Large intestine (tissue), 3 donors: ENCODE measurements at regions not wholly inside any gene's neighbourhood (a gene's known extent, or its start where the extent isn't known, plus 50 kb on each side); places are given as distances from the start of the nearest gene placed in this dataset.
"Not testable (repeated sequence)": the region's sequence is repeated elsewhere in the genome, so short reads cannot be mapped to it uniquely, and the experiment has no call there.

Experiments used
- DNase-seq, 2 donors: peaks; one replicate each; pipeline versions ENCODE4 v3.0.0 to v3.0.0-alpha.2; 2013
- H3K27ac ChIP-seq: one replicate; pipeline ENCODE4 v1.5.1; 2013; ENCODE audit warnings: low read length
- H3K27me3 ChIP-seq: 2 replicates; pipeline ENCODE4 v1.6.1; 2013; ENCODE audit warnings: low read length; ENCODE audit not compliant: control insufficient read depth, insufficient read depth
- H3K36me3 ChIP-seq: 2 replicates; pipeline ENCODE4 v1.6.1; 2013; ENCODE audit warnings: low read length; ENCODE audit not compliant: control insufficient read depth, insufficient read depth
- H3K4me1 ChIP-seq: one replicate; pipeline ENCODE4 v1.6.1; 2013; ENCODE audit warnings: low read length; ENCODE audit not compliant: control insufficient read depth, insufficient read depth
- H3K4me3 ChIP-seq: one replicate; pipeline ENCODE4 v1.5.1; 2013; ENCODE audit warnings: low read length
- H3K9me3 ChIP-seq: one replicate; pipeline ENCODE4 v1.6.1; 2013; ENCODE audit warnings: mild to moderate bottlenecking, low read depth, low read length, moderate library complexity; ENCODE audit not compliant: control insufficient read depth
- WGBS: methylation state at CpG from one replicate; pipeline ENCODE4 v1.1.5; 2013; ENCODE audit warnings: low lambda C conversion rate; ENCODE audit not compliant: insufficient coverage; 5-methylcytosine and 5-hydroxymethylcytosine counted together

GRCh38 chr11:44361813-44362212, 51.9 kb upstream of the ALX4 start:
- Histone ChIP-seq H3K27me3 (peaks cover 19% of the 10 kb centered on the region), H3K4me3 (no peak overlapping the region), H3K36me3 (no peaks in the 10 kb centered on the region), H3K27ac (no peak overlapping the region), H3K9me3 (no peaks in the 10 kb centered on the region), H3K4me1 (no peaks in the 10 kb centered on the region)
- 84% methylated on average over 2 of the region's 15 CpGs for WGBS
- no peak for DNase-seq

GRCh38 chr11:44363116-44363515, 53.2 kb upstream of the ALX4 start:
- H3K9me3 ChIP-seq: no peaks in the 10 kb centered on the region
- peaks cover 22% of the 10 kb centered on the region for H3K27me3 ChIP-seq
- H3K27ac ChIP-seq: no peak overlapping the region
- WGBS: 50% methylated on average over 2 of the region's 3 CpGs
- H3K36me3 ChIP-seq: no peaks in the 10 kb centered on the region
- H3K4me3 ChIP-seq: no peak overlapping the region
- no peak for DNase-seq
- no peaks in the 10 kb centered on the region for H3K4me1 ChIP-seq

- Histone ChIP-seq H3K4me1 (no peaks in the 10 kb centered on the region), H3K36me3 (no peaks in the 10 kb centered on the region), H3K27ac (no peak overlapping the region), H3K27me3 (peaks cover 23% of the 10 kb centered on the region), H3K4me3 (no peak overlapping the region), H3K9me3 (no peaks in the 10 kb centered on the region)
- DNase-seq: no peak
- WGBS: no CpG with 5 or more reads among the region's 3 CpGs
Measured at GRCh38 chr11:44364596-44364995, 54.7 kb upstream of the ALX4 start.

GRCh38 chr11:44365616-44366015, 55.7 kb upstream of the ALX4 start:
- DNase-seq: no peak
- H3K27me3 ChIP-seq: peaks cover 22% of the 10 kb centered on the region
- WGBS: no CpG with 5 or more reads among the region's 9 CpGs

GRCh38 chr11:44366026-44366425, 56.1 kb upstream of the ALX4 start:
- Histone ChIP-seq H3K36me3 (no peaks in the 10 kb centered on the region), H3K27ac (no peak overlapping the region), H3K27me3 (peaks cover 18% of the 10 kb centered on the region), H3K4me1 (no peaks in the 10 kb centered on the region), H3K9me3 (no peaks in the 10 kb centered on the region), H3K4me3 (no peak overlapping the region)
- 80% methylated on average over 1 of the region's 6 CpGs for WGBS
- no peak for DNase-seq

More at GRCh38 chr11:44365616-44366015, 55.7 kb upstream of the ALX4 start:
- no peak overlapping the region for H3K27ac ChIP-seq
- H3K36me3 ChIP-seq: no peaks in the 10 kb centered on the region
- no peaks in the 10 kb centered on the region for H3K4me1 ChIP-seq
- no peaks in the 10 kb centered on the region for H3K9me3 ChIP-seq
- H3K4me3 ChIP-seq: no peak overlapping the region

- Histone ChIP-seq H3K9me3 (no peaks in the 10 kb centered on the region), H3K27ac (no peak overlapping the region), H3K36me3 (no peaks in the 10 kb centered on the region), H3K27me3 (peaks cover 15% of the 10 kb centered on the region), H3K4me3 (no peak overlapping the region), H3K4me1 (no peaks in the 10 kb centered on the region)
- DNase-seq: no peak
- no CpG with 5 or more reads among the region's 8 CpGs for WGBS
Measured at GRCh38 chr11:44366741-44367140, 56.8 kb upstream of the ALX4 start.

GRCh38 chr11:44367452-44367851, 57.5 kb upstream of the ALX4 start:
- Histone ChIP-seq H3K36me3 (no peaks in the 10 kb centered on the region), H3K27ac (no peak overlapping the region), H3K4me3 (no peak overlapping the region), H3K27me3 (peaks cover 15% of the 10 kb centered on the region), H3K4me1 (no peaks in the 10 kb centered on the region), H3K9me3 (no peaks in the 10 kb centered on the region)
- no peak for DNase-seq
- WGBS: no CpG with 5 or more reads among the region's 1 CpG

GRCh38 chr11:44368886-44369285, 58.9 kb upstream of the ALX4 start:
- Histone ChIP-seq H3K4me3 (no peak overlapping the region), H3K9me3 (no peaks in the 10 kb centered on the region), H3K27me3 (peaks cover 7% of the 10 kb centered on the region), H3K27ac (no peak overlapping the region), H3K36me3 (no peaks in the 10 kb centered on the region), H3K4me1 (no peaks in the 10 kb centered on the region)
- DNase-seq: no peak
- WGBS: no CpG with 5 or more reads among the region's 2 CpGs

GRCh38 chr11:44371042-44371441, 61.1 kb upstream of the ALX4 start:
- WGBS: 80% methylated on average over 1 of the region's 1 CpG
- H3K4me1 ChIP-seq, H3K9me3 ChIP-seq, H3K27me3 ChIP-seq, H3K4me3 ChIP-seq, H3K27ac ChIP-seq, H3K36me3 ChIP-seq, DNase-seq: not testable (repeated sequence)

- Histone ChIP-seq H3K27ac (no peak overlapping the region), H3K9me3 (no peaks in the 10 kb centered on the region), H3K4me3 (no peak overlapping the region), H3K4me1 (no peaks in the 10 kb centered on the region), H3K36me3 (no peaks in the 10 kb centered on the region), H3K27me3 (peaks cover 7% of the 10 kb centered on the region)
- no CpG with 5 or more reads among the region's 4 CpGs for WGBS
- DNase-seq: no peak
Measured at GRCh38 chr11:44371706-44372105, 61.8 kb upstream of the ALX4 start.

- no peak for DNase-seq
- peaks cover 4% of the 10 kb centered on the region for H3K27me3 ChIP-seq
- H3K4me1 ChIP-seq: no peaks in the 10 kb centered on the region
- no CpG with 5 or more reads among the region's 3 CpGs for WGBS
- no peak overlapping the region for H3K27ac ChIP-seq
- H3K36me3 ChIP-seq: no peaks in the 10 kb centered on the region
- H3K4me3 ChIP-seq: no peak overlapping the region
- H3K9me3 ChIP-seq: no peaks in the 10 kb centered on the region
Measured at GRCh38 chr11:44372989-44373388, 63.0 kb upstream of the ALX4 start.
